Peyer's patch (tissue), 4 donors: ENCODE measurements at regions not wholly inside any gene's neighbourhood (a gene's known extent, or its start where the extent isn't known, plus 50 kb on each side); places are given as distances from the start of the nearest gene placed in this dataset.

Source experiments
- DNase-seq, 3 donors: peaks; one replicate each; pipeline ENCODE4 v3.0.0-alpha.2; 2017 to 2019
- H3K27ac ChIP-seq, 4 donors: fragments of 200-600 bp; sonication (generic); one replicate each; pipeline ENCODE4 v1.5.1; 2016 to 2019
- H3K27me3 ChIP-seq, 2 donors: fragments of 200-600 bp; sonication (generic); one replicate each; pipeline ENCODE4 v1.5.1; 2019
- H3K36me3 ChIP-seq, 3 donors: fragments of 200-600 bp; sonication (generic); one replicate each; pipeline ENCODE4 v1.5.1; 2016 to 2019
- H3K4me1 ChIP-seq, 4 donors: fragments of 200-600 bp; sonication (generic); one replicate each; pipeline ENCODE4 v1.5.1; 2016 to 2019
- H3K4me3 ChIP-seq, 4 donors: fragments of 200-600 bp; sonication (generic); 1 replicate in 3 of 4; 2 replicates in 1 of 4; pipeline ENCODE4 v1.5.1; 2016 to 2019; ENCODE audit warnings: mild to moderate bottlenecking in 1 of 4
- H3K9me3 ChIP-seq, 4 donors: fragments of 200-600 bp; sonication (generic); one replicate each; pipeline ENCODE4 v1.5.1; 2016 to 2019; ENCODE audit warnings: mild to moderate bottlenecking in 1 of 4
- CTCF ChIP-seq, 6 experiments: fragments of 450-650 bp in 4 of 6; fragments of 200-600 bp in 2 of 6; sonication (generic) in 1 of 6; IDR thresholded peaks; one replicate each; pipeline ENCODE4 v1.5.1; 2017 to 2019; ENCODE audit warnings: antibody characterized with exemption in 6 of 6, mild to moderate bottlenecking in 3 of 6, moderate library complexity in 1 of 6
- POLR2A ChIP-seq, 2 donors: fragments of 450-650 bp; IDR thresholded peaks; one replicate each; pipeline ENCODE4 v1.5.1; 2017; ENCODE audit warnings: antibody characterized with exemption in 2 of 2, mild to moderate bottlenecking in 2 of 2, moderate library complexity in 2 of 2

GRCh38 chr22:47623763-47624148 is 861.3 kb downstream of the TBC1D22A start:
- Histone ChIP-seq H3K27me3 (no peaks in the 10 kb centered on the region), H3K36me3 (no peaks in the 10 kb centered on the region), H3K4me3 (no peak overlapping the region), H3K27ac (no peak overlapping the region), H3K9me3 (no peaks in the 10 kb centered on the region), H3K4me1 (no peaks in the 10 kb centered on the region)
- DNase-seq, result no peak
- no peak for TF ChIP-seq CTCF (IDR thresholded peaks at IDR 0.05)
- no peak for TF ChIP-seq POLR2A (IDR thresholded peaks at IDR 0.05)

DNA sequence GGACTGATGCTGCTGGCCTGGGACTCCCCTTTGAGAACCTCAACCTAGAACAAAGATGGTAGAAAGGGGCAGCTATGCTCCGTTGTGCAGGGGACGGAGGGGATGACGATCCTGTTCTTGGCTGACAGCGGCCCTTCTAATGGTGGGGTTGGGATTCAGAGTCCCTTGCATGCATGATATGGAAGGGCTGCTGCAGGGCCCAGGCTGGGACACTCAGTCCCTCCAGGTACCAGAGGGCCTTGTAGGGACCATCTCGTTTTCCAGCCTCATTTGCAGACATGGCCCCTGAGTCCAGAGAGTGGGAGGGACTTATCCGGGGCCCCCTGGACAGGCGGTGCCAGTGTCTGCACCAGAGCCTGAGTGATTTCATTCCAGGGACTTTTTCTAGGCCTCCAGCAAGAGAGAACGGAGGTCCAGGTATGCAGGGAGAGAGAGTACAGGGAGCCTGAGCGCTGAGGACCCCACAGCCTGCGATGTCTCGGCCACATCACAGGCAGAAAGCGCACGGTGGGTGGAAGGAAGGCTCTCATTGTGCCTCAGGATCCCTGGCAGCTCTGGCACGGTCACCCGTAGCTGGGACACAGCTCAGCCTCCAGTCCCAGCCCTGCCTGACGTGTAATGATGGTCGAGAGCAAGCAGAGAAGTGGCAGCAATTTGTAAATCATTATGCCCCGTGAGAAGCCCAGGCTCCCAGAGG is 860.8 kb downstream of the TBC1D22A start:
- no peak for TF ChIP-seq POLR2A (IDR thresholded peaks at IDR 0.05)
- TF ChIP-seq CTCF (IDR thresholded peaks at IDR 0.05), result no peak
- no peak overlapping the region for H3K4me3 ChIP-seq
- H3K27me3 ChIP-seq, result no peaks in the 10 kb centered on the region
- H3K36me3 ChIP-seq, result no peaks in the 10 kb centered on the region
- no peaks in the 10 kb centered on the region for H3K9me3 ChIP-seq
- H3K27ac ChIP-seq, result no peak overlapping the region
- H3K4me1 ChIP-seq, result no peaks in the 10 kb centered on the region
- DNase-seq, result peak in 2 of 3 donors; percentile 19 to 27

DNA sequence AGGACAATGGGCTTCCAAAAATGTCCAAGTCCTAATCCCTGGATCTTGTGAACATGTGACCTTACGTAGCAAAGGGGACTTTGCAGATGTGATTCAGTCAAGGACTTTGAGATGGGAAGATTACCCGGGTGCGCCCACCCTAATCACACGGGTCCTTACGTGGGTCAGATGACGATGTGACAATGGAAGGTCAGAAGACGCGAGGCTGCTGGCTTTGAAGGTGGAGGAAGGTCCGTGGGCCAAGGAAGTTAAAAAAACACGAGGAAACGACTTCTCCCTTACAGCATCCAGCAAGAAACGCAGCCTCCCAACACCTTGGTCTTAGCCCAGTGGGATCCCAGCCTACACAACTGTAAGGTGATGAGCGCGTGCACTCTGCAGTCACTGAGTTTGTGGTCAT is 860.1 kb downstream of the TBC1D22A start:
- no peaks in the 10 kb centered on the region for H3K27me3 ChIP-seq
- no peaks in the 10 kb centered on the region for H3K36me3 ChIP-seq
- no peaks in the 10 kb centered on the region for H3K9me3 ChIP-seq
- no peak overlapping the region for H3K4me3 ChIP-seq
- peak in 2 of 3 donors; percentile 15 to 24 for DNase-seq
- H3K27ac ChIP-seq, result no peak overlapping the region
- TF ChIP-seq CTCF (IDR thresholded peaks at IDR 0.05) (no peak), POLR2A (IDR thresholded peaks at IDR 0.05) (no peak)
- no peaks in the 10 kb centered on the region for H3K4me1 ChIP-seq

- Histone ChIP-seq H3K27ac (no peak overlapping the region), H3K36me3 (no peaks in the 10 kb centered on the region), H3K4me1 (no peaks in the 10 kb centered on the region), H3K4me3 (no peak overlapping the region), H3K27me3 (no peaks in the 10 kb centered on the region), H3K9me3 (no peaks in the 10 kb centered on the region)
- TF ChIP-seq POLR2A (IDR thresholded peaks at IDR 0.05) (no peak), CTCF (IDR thresholded peaks at IDR 0.05) (no peak)
- no peak for DNase-seq
Observed at GRCh38 chr22:47621253-47621652, 858.8 kb downstream of the TBC1D22A start.

DNA sequence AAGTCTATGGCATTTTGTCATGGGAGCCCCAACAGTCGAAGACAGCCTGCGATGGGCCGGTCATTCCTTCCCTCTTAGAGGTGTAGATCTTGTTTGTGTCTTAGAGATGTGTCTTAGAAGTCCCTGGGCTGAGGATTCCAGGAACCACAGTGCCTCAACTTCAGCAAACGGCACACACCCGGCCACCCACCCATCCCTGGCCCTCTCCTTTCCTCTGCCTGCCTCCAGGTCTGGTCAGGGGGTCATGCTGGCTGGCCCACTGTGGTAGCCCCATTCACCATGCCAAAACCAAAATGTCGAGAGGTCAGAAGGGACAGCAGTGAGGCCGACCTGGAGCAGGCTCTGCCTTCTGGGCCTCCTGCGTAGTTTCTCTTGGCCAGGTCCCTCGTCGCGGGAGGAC is 857.9 kb downstream of the TBC1D22A start:
- no peaks in the 10 kb centered on the region for H3K9me3 ChIP-seq
- H3K4me3 ChIP-seq, result no peak overlapping the region
- no peaks in the 10 kb centered on the region for H3K36me3 ChIP-seq
- DNase-seq, result peak in 1 of 3 donors; percentile 23
- no peak overlapping the region for H3K27ac ChIP-seq
- no peaks in the 10 kb centered on the region for H3K4me1 ChIP-seq
- no peak for TF ChIP-seq POLR2A (IDR thresholded peaks at IDR 0.05)
- TF ChIP-seq CTCF (IDR thresholded peaks at IDR 0.05), result no peak
- no peaks in the 10 kb centered on the region for H3K27me3 ChIP-seq

DNA sequence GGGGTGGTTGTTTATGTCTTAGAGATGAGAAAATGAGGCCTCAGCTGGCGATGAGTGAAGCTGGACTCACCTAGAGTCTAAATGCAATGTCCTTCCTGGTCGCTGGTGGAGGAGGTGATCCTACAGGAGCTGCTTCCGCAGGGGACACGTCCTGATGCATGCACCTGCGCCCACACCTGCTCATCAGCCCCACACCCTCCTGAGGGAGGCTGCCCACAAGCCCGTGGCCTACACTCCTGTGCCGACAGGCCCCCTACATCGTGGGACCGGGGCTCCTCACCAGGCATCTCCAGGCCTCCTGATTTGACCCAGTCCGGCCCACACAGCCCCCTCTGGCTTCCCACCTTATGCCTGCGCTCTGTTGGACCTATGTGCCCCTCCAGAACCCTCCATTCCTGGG is 857.2 kb downstream of the TBC1D22A start:
- Histone ChIP-seq H3K4me1 (no peaks in the 10 kb centered on the region), H3K36me3 (no peaks in the 10 kb centered on the region), H3K4me3 (no peak overlapping the region), H3K27me3 (no peaks in the 10 kb centered on the region), H3K9me3 (no peaks in the 10 kb centered on the region), H3K27ac (no peak overlapping the region)
- peak in 1 of 3 donors; percentile 33 for DNase-seq
- TF ChIP-seq CTCF (IDR thresholded peaks at IDR 0.05), result no peak
- no peak for TF ChIP-seq POLR2A (IDR thresholded peaks at IDR 0.05)
